ENCODE measurements at regions not wholly inside any gene's neighbourhood (a gene's known extent, or its start where the extent isn't known, plus 50 kb on each side); places are given as distances from the start of the nearest gene placed in this dataset.

GRCh38 chr2:146213674-146214073, 1631.2 kb upstream of the ACVR2A start:
- no peak for DNase-seq
- Histone ChIP-seq H3K36me3 (no peaks in the 10 kb centered on the region), H3K4me3 (ENCODE audit: low read depth, low read length) (no peak overlapping the region), H3K9me3 (ENCODE audit: severe bottlenecking) (no peaks in the 10 kb centered on the region), H3K27me3 (ENCODE audit: insufficient read depth, low read depth, severe bottlenecking) (no peaks in the 10 kb centered on the region), H3K27ac (no peak overlapping the region)
- TF ChIP-seq, protein P1, sequence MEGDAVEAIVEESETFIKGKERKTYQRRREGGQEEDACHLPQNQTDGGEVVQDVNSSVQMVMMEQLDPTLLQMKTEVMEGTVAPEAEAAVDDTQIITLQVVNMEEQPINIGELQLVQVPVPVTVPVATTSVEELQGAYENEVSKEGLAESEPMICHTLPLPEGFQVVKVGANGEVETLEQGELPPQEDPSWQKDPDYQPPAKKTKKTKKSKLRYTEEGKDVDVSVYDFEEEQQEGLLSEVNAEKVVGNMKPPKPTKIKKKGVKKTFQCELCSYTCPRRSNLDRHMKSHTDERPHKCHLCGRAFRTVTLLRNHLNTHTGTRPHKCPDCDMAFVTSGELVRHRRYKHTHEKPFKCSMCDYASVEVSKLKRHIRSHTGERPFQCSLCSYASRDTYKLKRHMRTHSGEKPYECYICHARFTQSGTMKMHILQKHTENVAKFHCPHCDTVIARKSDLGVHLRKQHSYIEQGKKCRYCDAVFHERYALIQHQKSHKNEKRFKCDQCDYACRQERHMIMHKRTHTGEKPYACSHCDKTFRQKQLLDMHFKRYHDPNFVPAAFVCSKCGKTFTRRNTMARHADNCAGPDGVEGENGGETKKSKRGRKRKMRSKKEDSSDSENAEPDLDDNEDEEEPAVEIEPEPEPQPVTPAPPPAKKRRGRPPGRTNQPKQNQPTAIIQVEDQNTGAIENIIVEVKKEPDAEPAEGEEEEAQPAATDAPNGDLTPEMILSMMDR (IDR thresholded peaks at IDR 0.05; ENCODE audit: low read depth, low read length) = no peak

DNA sequence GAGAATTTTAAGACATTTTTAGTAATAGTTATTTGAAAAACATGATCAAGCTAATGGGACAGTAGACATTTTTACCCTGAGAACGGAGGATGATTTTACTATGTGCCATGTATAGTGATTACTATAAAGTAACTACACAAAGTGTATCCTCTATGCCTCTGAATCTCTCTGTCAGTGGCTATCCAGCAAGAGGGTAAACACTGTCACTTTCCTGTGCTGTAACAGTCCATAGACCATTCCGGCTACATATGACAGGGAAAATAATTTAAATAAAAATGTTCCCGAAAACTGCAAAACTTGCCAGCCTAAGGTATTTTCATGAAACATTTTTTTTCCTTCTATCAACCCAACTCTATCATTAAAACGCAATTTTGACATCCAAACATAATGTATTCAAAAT, 1632.2 kb upstream of the ACVR2A start:
- Histone ChIP-seq H3K9me3 (ENCODE audit: severe bottlenecking) (no peaks in the 10 kb centered on the region), H3K36me3 (no peaks in the 10 kb centered on the region), H3K27me3 (ENCODE audit: insufficient read depth, low read depth, severe bottlenecking) (no peaks in the 10 kb centered on the region), H3K27ac (no peak overlapping the region), H3K4me3 (ENCODE audit: low read depth, low read length) (no peak overlapping the region)
- TF ChIP-seq, protein P1 (IDR thresholded peaks at IDR 0.05; ENCODE audit: low read depth, low read length) = no peak
- DNase-seq = no peak

DNA sequence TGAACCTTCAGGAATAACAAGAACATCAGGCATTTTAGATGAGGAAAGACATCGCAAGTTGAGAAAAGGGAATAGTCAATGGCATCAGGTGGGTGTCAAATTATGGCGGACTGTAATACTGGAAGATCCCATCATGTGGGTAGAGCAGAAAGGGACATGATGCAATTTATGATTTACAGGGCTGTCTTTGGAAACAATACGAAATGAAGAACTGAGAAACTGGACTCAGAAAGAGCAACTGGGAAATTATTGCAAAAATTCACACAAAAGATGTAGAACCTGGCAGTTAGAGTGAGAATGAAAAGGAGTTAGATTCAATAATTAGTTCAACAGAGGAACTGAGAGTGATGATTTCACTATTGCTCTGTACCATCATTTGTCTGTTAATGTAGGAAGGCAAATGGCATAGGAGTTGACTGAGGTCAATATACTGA, 1635.0 kb upstream of the ACVR2A start:
- no peaks in the 10 kb centered on the region for H3K27me3 ChIP-seq (ENCODE audit: insufficient read depth, low read depth, severe bottlenecking)
- TF ChIP-seq, protein P1 (IDR thresholded peaks at IDR 0.05; ENCODE audit: low read depth, low read length) = no peak
- H3K4me3 ChIP-seq (ENCODE audit: low read depth, low read length) = no peak overlapping the region
- H3K27ac ChIP-seq = no peak overlapping the region
- H3K36me3 ChIP-seq = no peaks in the 10 kb centered on the region
- H3K9me3 ChIP-seq (ENCODE audit: severe bottlenecking) = no peaks in the 10 kb centered on the region
- no peak for DNase-seq

DNA sequence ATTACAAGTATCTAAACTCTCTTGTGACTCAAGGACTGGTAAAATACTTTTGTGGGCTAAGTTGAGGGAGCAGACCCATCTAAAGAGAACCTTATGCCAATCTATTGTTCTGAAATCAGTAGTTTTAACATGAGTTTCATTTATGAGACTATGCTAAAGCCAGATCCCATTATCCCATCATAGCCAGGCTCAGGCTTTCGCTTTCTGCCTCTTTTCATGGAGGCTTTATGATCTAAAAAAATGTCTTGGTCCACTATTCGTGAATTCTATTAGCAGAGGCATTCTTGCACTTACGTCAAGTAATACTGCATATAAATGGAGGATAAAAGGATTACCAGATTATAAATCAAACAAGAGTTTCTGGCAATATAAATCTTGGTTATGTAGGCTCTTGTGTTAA, 1636.9 kb upstream of the ACVR2A start:
- TF ChIP-seq, protein P1 (IDR thresholded peaks at IDR 0.05; ENCODE audit: low read depth, low read length) = no peak
- Histone ChIP-seq H3K4me3 (ENCODE audit: low read depth, low read length) (no peak overlapping the region), H3K27me3 (ENCODE audit: insufficient read depth, low read depth, severe bottlenecking) (no peaks in the 10 kb centered on the region), H3K27ac (no peak overlapping the region), H3K9me3 (ENCODE audit: severe bottlenecking) (no peaks in the 10 kb centered on the region), H3K36me3 (no peaks in the 10 kb centered on the region)
- no peak for DNase-seq

- TF ChIP-seq, protein P1 (IDR thresholded peaks at IDR 0.05; ENCODE audit: low read depth, low read length) = no peak
- H3K27me3 ChIP-seq (ENCODE audit: insufficient read depth, low read depth, severe bottlenecking) = no peaks in the 10 kb centered on the region
- no peaks in the 10 kb centered on the region for H3K36me3 ChIP-seq
- H3K4me3 ChIP-seq (ENCODE audit: low read depth, low read length) = no peak overlapping the region
- no peak overlapping the region for H3K27ac ChIP-seq
- no peaks in the 10 kb centered on the region for H3K9me3 ChIP-seq (ENCODE audit: severe bottlenecking)
- no peak for DNase-seq
Measured at GRCh38 chr2:146207417-146207816, 1637.4 kb upstream of the ACVR2A start.

DNA sequence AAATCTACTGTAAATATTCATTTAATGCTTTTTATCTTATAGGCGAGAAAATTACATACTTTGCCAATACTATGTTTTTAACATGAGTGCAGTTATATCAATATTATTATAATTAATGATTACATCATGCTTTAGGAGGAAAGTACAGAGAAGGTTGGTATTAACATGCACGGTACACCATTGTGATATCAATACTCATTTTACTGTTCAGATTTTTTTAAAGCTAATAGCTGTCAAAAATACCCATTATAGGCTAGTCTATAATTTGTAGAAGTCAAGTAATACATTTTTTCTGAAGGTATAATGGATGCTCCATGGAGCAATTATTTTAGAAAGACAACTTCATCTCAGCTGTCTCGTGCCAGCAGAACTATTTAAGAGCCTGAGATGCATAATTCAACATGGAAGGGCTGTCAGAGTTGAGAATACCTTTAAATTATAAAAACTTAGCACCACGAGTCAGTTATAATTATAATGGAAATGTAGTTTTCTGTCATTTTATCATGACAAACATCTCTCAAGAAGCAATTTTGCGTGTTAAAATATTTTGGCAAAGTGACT, 1641.7 kb upstream of the ACVR2A start:
- H3K9me3 ChIP-seq (ENCODE audit: severe bottlenecking) = no peaks in the 10 kb centered on the region
- H3K27ac ChIP-seq = no peak overlapping the region
- TF ChIP-seq, protein P1 (IDR thresholded peaks at IDR 0.05; ENCODE audit: low read depth, low read length) = no peak
- H3K4me3 ChIP-seq (ENCODE audit: low read depth, low read length) = no peak overlapping the region
- no peaks in the 10 kb centered on the region for H3K36me3 ChIP-seq
- no peaks in the 10 kb centered on the region for H3K27me3 ChIP-seq (ENCODE audit: insufficient read depth, low read depth, severe bottlenecking)
- DNase-seq = no peak

All from WERI-Rb-1 (cell line).